Kidney (tissue), 13 donors: ENCODE measurements at regions not wholly inside any gene's neighbourhood (a gene's known extent, or its start where the extent isn't known, plus 50 kb on each side); places are given as distances from the start of the nearest gene placed in this dataset.

Experiments used
- DNase-seq, 5 donors: peaks; one replicate each; pipeline ENCODE4 v3.0.0-alpha.2; 2013 to 2020
- FAIRE-seq: peaks from 2 replicates; lab custom pipeline; 2012; peaks lifted over from hg19 to GRCh38; lab: Jason Lieb, UNC
- H3K27ac ChIP-seq, 2 donors: one replicate each; pipeline ENCODE4 v1.7.0; 2013; ENCODE audit warnings: low read depth in 2 of 2, low read length in 2 of 2, inconsistent platforms in 1 of 2
- H3K27me3 ChIP-seq: one replicate; pipeline ENCODE4 v1.7.1; 2013; ENCODE audit warnings: low read length, inconsistent platforms; ENCODE audit not compliant: control insufficient read depth, insufficient read depth
- H3K36me3 ChIP-seq, 3 donors: one replicate each; pipeline versions ENCODE4 v1.7.0 to v1.7.1; 2013; ENCODE audit warnings: low read length in 3 of 3, control low read depth in 1 of 3, inconsistent platforms in 1 of 3; ENCODE audit not compliant: insufficient read depth in 3 of 3, control insufficient read depth in 2 of 3
- H3K4me1 ChIP-seq, 3 donors: one replicate each; pipeline versions ENCODE4 v1.7.0 to v1.7.1; 2013; ENCODE audit warnings: low read length in 3 of 3, inconsistent platforms in 1 of 3, low read depth in 1 of 3; ENCODE audit not compliant: control insufficient read depth in 2 of 3, insufficient read depth in 2 of 3
- H3K4me3 ChIP-seq, 3 donors: one replicate each; pipeline versions ENCODE4 v1.7.0 to v1.8.1; 2013; ENCODE audit warnings: low read length in 3 of 3, control low read depth in 1 of 3, inconsistent platforms in 1 of 3
- H3K9ac ChIP-seq, 3 donors: one replicate each; pipeline versions ENCODE4 v1.7.0 to v1.7.1; 2013; ENCODE audit warnings: low read length in 3 of 3, control low read depth in 1 of 3, inconsistent platforms in 1 of 3
- H3K9me3 ChIP-seq, 3 donors: one replicate each; pipeline versions ENCODE4 v1.7.0 to v1.7.1; 2013; ENCODE audit warnings: low read length in 3 of 3, control low read depth in 1 of 3, inconsistent platforms in 1 of 3; ENCODE audit not compliant: control insufficient read depth in 2 of 3, insufficient read depth in 1 of 3
- intact Hi-C: fragments of 100-400 bp; cut with DNase I; formaldehyde crosslinking; loops from one replicate; pipeline ENCODE4 v1.11.1; 2022
- TF ChIP-seq, protein P1 (sequence below): IDR thresholded peaks from 3 replicates; pipeline ENCODE4 v1.5.1; 2012; ENCODE audit warnings: mild to moderate bottlenecking, moderate library complexity, borderline replicate concordance; ENCODE audit not compliant: insufficient read depth; ENCODE audit errors: extremely low read depth
- donor health status: control.
- donor health status: control.
- donor health status: control.
- donor health status: control.
- donor health status: control.
- donor health status: DM: yes; HTN: yes; CAD: no.
- donor health status: Normal renal cell carcinoma (clear cell type).

GRCh38 chr12:92073094-92073493 lies 72.6 kb downstream of the BTG1 start:
- H3K27me3 ChIP-seq: no peaks in the 10 kb centered on the region
- H3K9ac ChIP-seq: no peak overlapping the region
- no peaks in the 10 kb centered on the region for H3K36me3 ChIP-seq
- no peaks in the 10 kb centered on the region for H3K9me3 ChIP-seq
- no peak overlapping the region for H3K27ac ChIP-seq
- H3K4me1 ChIP-seq: peaks cover 0 to 18% (median 6%) of the 10 kb centered on the region in 3 donors
- FAIRE-seq: no peak
- TF ChIP-seq, protein P1, sequence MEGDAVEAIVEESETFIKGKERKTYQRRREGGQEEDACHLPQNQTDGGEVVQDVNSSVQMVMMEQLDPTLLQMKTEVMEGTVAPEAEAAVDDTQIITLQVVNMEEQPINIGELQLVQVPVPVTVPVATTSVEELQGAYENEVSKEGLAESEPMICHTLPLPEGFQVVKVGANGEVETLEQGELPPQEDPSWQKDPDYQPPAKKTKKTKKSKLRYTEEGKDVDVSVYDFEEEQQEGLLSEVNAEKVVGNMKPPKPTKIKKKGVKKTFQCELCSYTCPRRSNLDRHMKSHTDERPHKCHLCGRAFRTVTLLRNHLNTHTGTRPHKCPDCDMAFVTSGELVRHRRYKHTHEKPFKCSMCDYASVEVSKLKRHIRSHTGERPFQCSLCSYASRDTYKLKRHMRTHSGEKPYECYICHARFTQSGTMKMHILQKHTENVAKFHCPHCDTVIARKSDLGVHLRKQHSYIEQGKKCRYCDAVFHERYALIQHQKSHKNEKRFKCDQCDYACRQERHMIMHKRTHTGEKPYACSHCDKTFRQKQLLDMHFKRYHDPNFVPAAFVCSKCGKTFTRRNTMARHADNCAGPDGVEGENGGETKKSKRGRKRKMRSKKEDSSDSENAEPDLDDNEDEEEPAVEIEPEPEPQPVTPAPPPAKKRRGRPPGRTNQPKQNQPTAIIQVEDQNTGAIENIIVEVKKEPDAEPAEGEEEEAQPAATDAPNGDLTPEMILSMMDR: no peak
- DNase-seq: no peak
- no peak overlapping the region for H3K4me3 ChIP-seq
- intact Hi-C loops: no loop called here

- no peaks in the 10 kb centered on the region for H3K9me3 ChIP-seq
- peaks cover 0 to 18% (median 6%) of the 10 kb centered on the region in 3 donors for H3K4me1 ChIP-seq
- H3K36me3 ChIP-seq: no peaks in the 10 kb centered on the region
- no peak overlapping the region for H3K4me3 ChIP-seq
- no peak overlapping the region for H3K27ac ChIP-seq
- TF ChIP-seq, protein P1: no peak
- H3K9ac ChIP-seq: no peak overlapping the region
- DNase-seq (no peak), FAIRE-seq (no peak)
- H3K27me3 ChIP-seq: no peaks in the 10 kb centered on the region
- intact Hi-C loops: no loop called here
Observed at GRCh38 chr12:92072112-92072511, 73.5 kb downstream of the BTG1 start.

GRCh38 chr12:92070864-92071445 lies 74.7 kb downstream of the BTG1 start:
- intact Hi-C loops: no loop called here
- Histone ChIP-seq H3K9ac (peak overlapping the region in 1 of 3 donors; percentile 29), H3K9me3 (no peaks in the 10 kb centered on the region), H3K27me3 (no peaks in the 10 kb centered on the region), H3K36me3 (no peaks in the 10 kb centered on the region), H3K4me1 (peaks cover 0 to 18% (median 6%) of the 10 kb centered on the region in 3 donors), H3K4me3 (peak overlapping the region in 1 of 3 donors; percentile 22), H3K27ac (peak overlapping the region; percentile 80 to 90)
- FAIRE-seq (no peak), DNase-seq (peak in 1 of 5 donors; percentile 12)
- TF ChIP-seq, protein P1: no peak
